GM12874 (cell line): ENCODE measurements at regions not wholly inside any gene's neighbourhood (a gene's known extent, or its start where the extent isn't known, plus 50 kb on each side); places are given as distances from the start of the nearest gene placed in this dataset.

ENCODE experiments used
- CTCF ChIP-seq: IDR thresholded peaks from 2 replicates; pipeline ENCODE4 v1.5.1; 2011; ENCODE audit warnings: low read depth, mild to moderate bottlenecking, control low read depth, low read length, moderate library complexity; ENCODE audit not compliant: insufficient read depth

GRCh38 chr14:71221119-71221518 lies 313.9 kb downstream of the PCNX1 start:
- TF ChIP-seq CTCF, result no peak

GRCh38 chr14:71225113-71225512 lies 317.9 kb downstream of the PCNX1 start:
- no peak for TF ChIP-seq CTCF

GRCh38 chr14:71228711-71229110 lies 321.5 kb downstream of the PCNX1 start:
- TF ChIP-seq CTCF, result no peak

- TF ChIP-seq CTCF, result no peak
These were observed 322.6 kb downstream of the PCNX1 start for GRCh38 chr14:71229875-71230274.

- no peak for TF ChIP-seq CTCF
These were observed 323.6 kb downstream of the PCNX1 start for GRCh38 chr14:71230897-71231296.

GRCh38 chr14:71231521-71232393 lies 324.5 kb downstream of the PCNX1 start:
- TF ChIP-seq CTCF, result no peak

GRCh38 chr14:71232506-71232905 lies 325.2 kb downstream of the PCNX1 start:
- TF ChIP-seq CTCF, result no peak

- no peak for TF ChIP-seq CTCF
These were observed 328.6 kb downstream of the PCNX1 start for GRCh38 chr14:71235875-71236274.
